ENCODE measurements at regions not wholly inside any gene's neighbourhood (a gene's known extent, or its start where the extent isn't known, plus 50 kb on each side); places are given as distances from the start of the nearest gene placed in this dataset.
"Not testable (repeated sequence)": the region's sequence is repeated elsewhere in the genome, so short reads cannot be mapped to it uniquely, and the experiment has no call there.

DNA sequence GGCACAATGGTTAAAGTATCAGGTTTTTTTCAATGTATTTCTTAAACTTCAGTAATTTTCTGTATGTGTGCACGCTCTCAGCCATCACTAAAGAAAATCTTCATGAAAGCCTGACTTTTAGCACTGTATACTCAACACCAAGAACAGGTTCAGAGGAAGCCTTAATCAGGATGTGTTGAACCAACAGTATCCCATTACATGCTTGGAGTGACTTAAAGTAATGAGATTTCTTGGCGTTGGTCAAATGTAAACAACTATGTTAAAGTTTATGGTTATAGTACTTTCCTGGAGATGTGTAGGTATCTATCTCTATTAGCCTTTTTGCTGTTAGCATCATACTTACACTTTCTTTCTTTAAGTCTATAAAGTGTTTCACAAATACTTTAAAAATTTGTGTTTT, 335.0 kb downstream of the CCER1 start:
- no peak for DNase-seq (ENCODE audit: insufficient read length, low spot score)
- no peak for FAIRE-seq

DNA sequence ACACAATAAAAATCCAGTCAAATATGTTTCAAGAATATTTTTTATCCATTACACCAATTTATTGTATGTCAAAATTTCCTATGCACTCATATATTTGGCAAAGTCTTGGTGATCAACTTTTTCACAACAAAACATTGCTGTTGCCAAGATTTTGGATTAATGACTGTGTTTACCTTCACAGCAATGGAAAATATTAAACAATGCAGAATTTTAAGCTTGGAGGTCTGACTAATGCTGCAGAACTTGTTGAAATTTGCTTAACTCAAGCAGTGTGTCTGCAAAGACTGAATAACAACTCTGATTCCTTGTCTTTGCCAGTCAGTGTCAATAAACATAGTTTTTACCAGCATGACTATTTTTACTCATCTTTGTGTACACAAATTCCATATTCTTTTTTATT, 336.4 kb downstream of the CCER1 start:
- DNase-seq (ENCODE audit: insufficient read length, low spot score): no peak
- no peak for FAIRE-seq

DNA sequence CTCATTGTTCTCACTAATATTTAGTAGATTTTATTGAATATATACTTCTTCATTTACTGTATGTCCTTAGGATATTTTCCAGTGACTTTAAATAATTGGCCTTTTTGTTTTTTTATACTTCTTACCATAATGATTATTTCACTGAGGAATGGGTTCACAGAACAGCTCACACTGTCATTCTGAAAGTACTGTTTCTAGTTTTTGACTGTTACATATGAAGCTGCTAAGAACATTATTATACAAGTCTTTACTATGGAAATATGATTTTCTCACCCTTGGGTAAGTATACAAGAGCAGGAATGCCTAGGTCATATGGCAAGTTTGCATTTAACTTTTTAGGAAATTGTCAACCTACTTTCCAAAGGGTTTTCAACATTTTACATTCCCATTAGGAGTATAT, 343.1 kb downstream of the CCER1 start:
- DNase-seq (ENCODE audit: insufficient read length, low spot score): no peak
- FAIRE-seq: no peak

- DNase-seq (ENCODE audit: insufficient read length, low spot score) (no peak), FAIRE-seq (no peak)
These were observed 343.9 kb downstream of the CCER1 start for GRCh38 chr12:90611048-90611447.

- FAIRE-seq: no peak
- DNase-seq (ENCODE audit: insufficient read length, low spot score): no peak
These were observed 361.2 kb downstream of the CCER1 start for GRCh38 chr12:90593596-90594295.

GRCh38 chr12:90589956-90590355, 365.0 kb downstream of the CCER1 start:
- DNase-seq (ENCODE audit: insufficient read length, low spot score) (no peak), FAIRE-seq (no peak)

- FAIRE-seq: no peak
- no peak for DNase-seq (ENCODE audit: insufficient read length, low spot score)
These were observed 369.2 kb downstream of the CCER1 start for GRCh38 chr12:90585640-90586304.

- no peak for FAIRE-seq
- no peak for DNase-seq (ENCODE audit: insufficient read length, low spot score)
These were observed 378.3 kb downstream of the CCER1 start for GRCh38 chr12:90576707-90577106.

- no peak for DNase-seq (ENCODE audit: insufficient read length, low spot score)
- no peak for FAIRE-seq
These were observed 379.0 kb downstream of the CCER1 start for GRCh38 chr12:90575995-90576394.

DNA sequence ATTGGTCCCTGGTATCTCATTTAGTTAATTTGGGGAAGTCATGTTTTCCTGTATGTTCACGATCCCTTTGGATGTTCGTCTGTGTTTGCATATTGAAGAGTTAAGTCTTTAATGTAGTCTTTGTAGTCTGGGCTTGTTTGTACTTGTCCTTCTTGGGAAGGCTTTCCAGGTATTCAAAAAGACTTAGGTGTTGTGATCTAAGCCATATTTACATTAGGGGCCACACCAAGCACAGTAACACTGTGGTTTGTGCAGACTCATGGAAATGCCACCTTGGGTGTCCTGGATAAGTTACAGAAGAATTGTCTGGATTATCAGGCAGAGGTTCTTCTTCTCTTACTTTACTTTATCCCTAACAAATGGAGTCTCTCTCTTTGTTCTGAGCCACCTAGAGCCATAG, 380.3 kb downstream of the CCER1 start:
- no peak for DNase-seq (ENCODE audit: insufficient read length, low spot score)
- FAIRE-seq: no peak

DNA sequence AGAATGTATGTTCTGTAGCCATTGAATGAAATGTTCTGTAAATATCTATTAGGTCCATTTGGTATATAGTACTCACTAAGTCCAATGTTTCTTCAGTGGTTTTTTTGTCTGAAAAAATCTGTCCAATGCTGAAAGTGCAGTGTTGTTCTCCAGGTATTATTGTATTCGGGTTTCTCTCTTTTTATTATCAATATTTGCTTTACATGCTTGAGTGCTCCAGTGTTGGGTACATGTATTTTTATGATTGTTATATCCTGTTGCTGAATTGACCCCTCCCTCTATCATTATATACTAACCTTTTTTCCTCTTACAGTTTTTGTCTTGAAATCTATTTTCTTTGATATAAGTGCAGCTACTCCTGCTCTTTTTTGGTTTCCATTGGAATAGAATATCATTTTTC, 382.2 kb downstream of the CCER1 start:
- DNase-seq (ENCODE audit: insufficient read length, low spot score) (no peak), FAIRE-seq (no peak)

DNA sequence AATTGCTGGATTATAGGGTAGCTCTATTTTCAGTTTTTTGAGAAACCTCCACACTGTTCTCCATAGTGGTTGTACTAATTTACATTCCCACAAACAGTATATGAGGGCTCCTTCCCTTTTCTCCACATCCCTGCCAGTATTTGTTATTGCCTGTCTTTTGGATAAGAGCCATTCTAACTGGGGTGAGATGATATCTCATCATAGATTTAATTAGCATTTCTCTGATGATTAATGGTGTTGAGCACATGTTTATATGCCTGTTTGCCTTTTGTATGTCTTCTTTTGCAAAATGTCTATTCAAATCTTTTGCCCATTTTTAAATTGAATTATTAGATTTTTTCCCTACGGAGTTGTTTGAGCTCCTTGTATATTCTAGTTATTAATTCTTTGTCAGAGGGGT, 385.3 kb downstream of the CCER1 start:
- FAIRE-seq: no peak

DNA sequence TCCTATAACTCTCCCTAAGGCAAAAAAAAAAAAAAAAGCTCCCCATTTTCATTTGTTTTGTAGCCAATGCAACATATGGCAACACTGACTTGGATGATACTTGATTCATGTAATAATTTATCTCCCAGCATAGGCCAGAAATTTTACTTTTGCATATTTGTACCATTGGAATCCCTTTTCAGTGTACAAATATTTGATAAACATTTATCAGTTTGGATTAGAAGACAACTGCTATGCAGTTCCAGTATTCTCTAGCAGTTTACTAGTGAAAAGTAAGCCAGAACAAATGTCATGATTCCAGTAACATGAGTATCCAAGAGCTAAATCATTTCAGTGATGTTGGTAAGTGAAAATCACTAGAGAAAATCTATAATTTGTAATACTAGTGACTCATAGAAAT, 392.3 kb downstream of the CCER1 start:
- DNase-seq (ENCODE audit: insufficient read length, low spot score): no peak
- FAIRE-seq: no peak

More for the DNA sequence above, 385.3 kb downstream of the CCER1 start:
- no peak for DNase-seq (ENCODE audit: insufficient read length, low spot score)

DNA sequence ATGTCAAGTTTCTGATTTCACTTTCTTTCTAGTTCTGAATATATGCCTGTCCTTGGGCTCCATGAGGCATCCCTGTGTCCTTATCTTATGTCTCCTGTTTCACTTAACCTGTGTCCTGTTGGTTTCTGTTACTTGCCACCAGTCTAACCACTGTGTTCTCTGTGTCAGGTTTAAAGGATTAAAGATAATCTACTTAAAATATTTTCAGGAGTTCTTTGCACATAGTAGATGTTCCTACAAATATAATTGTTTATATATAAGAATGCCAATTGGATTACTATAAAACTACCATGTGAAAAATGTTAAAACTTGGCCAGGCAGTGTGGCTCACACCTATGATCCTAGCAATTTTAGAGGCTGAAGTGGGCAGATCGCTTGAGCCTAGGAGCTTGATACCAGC, 406.4 kb downstream of the CCER1 start:
- DNase-seq (ENCODE audit: insufficient read length, low spot score) (no peak), FAIRE-seq (no peak)

- FAIRE-seq: no peak
- DNase-seq (ENCODE audit: insufficient read length, low spot score): no peak
These were observed 408.5 kb downstream of the CCER1 start for GRCh38 chr12:90546511-90546910.

DNA sequence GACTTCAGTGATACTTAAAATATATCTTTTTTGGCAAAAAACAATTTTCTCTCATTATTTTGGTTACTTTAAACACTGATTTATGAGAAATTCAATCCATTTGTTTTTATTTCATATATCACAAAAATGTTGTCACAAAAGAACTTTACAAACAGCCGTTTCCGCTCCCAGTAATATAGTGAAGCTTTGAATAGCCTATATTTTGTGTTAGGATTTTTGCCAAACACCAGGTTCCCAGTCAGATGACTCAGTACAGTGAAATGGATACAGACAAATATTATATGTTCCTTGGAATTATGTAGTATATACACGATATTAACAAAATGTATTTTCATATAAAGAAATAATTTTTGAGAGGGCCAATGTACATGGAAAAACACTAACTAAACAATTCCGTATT, 411.1 kb downstream of the CCER1 start:
- no peak for FAIRE-seq

GRCh38 chr12:90543374-90543773, 411.6 kb downstream of the CCER1 start:
- no peak for DNase-seq (ENCODE audit: insufficient read length, low spot score)
- FAIRE-seq: no peak

More for the DNA sequence above, 411.1 kb downstream of the CCER1 start:
- no peak for DNase-seq (ENCODE audit: insufficient read length, low spot score)

GRCh38 chr12:90542852-90543251, 412.1 kb downstream of the CCER1 start:
- FAIRE-seq; DNase-seq (ENCODE audit: insufficient read length, low spot score): not testable (repeated sequence)

DNA sequence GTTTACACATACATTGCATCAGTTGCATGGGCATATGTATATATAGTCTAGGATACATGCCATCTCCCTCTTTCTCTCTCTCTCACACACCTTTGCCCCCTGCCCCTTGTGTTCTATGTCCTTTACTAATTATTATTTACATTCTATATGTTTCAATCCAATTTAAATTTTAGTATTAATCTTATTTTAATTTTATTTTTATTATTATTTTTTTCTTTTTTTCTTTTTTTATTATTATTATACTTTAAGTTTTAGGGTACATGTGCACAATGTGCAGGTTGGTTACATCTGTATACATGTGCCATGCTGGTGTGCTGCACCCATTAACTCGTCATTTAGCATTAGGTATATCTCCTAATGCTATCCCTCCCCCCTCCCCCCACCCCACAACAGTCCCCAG, 421.1 kb downstream of the CCER1 start:
- not testable (repeated sequence) for FAIRE-seq

DNA sequence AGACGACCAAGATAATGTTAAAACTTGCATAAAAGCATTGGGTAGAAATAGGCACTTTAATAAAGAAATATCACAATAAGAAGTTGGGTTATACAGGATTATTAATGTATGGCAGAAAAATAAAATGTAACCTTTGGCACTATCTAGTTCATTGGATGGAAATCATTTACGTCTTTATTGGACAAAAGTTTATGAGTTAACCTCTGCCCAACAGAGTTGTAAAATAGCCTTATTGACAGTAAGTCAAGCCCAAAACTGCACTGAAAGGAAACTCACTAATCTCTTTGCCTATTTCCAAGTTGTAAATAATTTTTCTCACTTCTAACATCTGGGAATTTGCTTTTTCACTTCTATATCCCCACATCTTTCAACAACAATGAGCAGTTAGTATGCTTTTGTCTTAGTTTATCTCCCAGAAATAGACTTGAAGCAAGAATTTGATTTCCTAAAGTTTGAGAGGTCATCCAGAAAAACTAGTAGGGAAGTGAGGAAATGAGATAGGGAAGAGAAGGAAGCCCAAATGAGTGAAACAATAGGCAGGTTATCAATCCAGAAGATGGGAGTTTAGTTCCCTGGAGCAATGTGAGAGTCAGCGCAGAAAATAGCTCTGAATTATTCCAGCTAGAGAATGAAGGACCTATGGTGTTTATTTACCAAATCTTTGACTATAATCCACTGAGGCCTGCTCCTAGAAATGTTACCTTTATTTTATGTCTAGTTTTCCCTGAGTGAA, 434.8 kb downstream of the CCER1 start:
- FAIRE-seq: no peak
- DNase-seq (ENCODE audit: insufficient read length, low spot score): no peak

More for the DNA sequence above, 421.1 kb downstream of the CCER1 start:
- not testable (repeated sequence) for DNase-seq (ENCODE audit: insufficient read length, low spot score)

DNA sequence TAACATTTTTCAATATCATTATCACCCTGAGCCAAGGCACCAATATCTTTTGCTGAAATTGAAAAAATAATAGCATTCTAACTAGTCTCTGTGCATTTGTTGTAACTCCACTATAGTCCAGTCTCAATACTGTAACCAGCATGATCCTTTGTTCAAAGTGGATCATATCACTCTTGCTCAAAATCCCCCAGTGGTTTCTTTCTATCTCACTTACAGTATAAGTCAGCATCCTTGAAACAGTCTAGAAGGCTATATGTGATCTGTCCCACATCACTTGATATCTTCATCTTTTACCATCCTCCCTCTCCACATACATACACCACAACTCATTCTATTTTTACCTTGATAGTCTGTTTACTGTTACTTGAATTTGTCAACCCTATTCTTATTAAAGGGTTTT, 435.7 kb downstream of the CCER1 start:
- FAIRE-seq (no peak), DNase-seq (ENCODE audit: insufficient read length, low spot score) (no peak)
